Liver (tissue), 8 donors: ENCODE measurements at regions not wholly inside any gene's neighbourhood (a gene's known extent, or its start where the extent isn't known, plus 50 kb on each side); places are given as distances from the start of the nearest gene placed in this dataset.

Source experiments
- DNase-seq: peaks from one replicate; pipeline ENCODE4 v3.0.0-alpha.2; 2017; ENCODE audit warnings: low spot score
- H3K27ac ChIP-seq, 2 donors: one replicate each; pipeline ENCODE4 v1.7.0; 2013; ENCODE audit warnings: inconsistent platforms in 2 of 2, low read length in 2 of 2, control low read depth in 1 of 2, low read depth in 1 of 2, mild to moderate bottlenecking in 1 of 2
- H3K27me3 ChIP-seq, 4 donors: one replicate each; pipeline versions ENCODE4 v1.6.1 to v1.7.0; 2013; ENCODE audit warnings: low read length in 3 of 4, inconsistent platforms in 1 of 4, mild to moderate bottlenecking in 1 of 4, moderate library complexity in 1 of 4; ENCODE audit not compliant: control insufficient read depth in 4 of 4, insufficient read depth in 4 of 4
- H3K36me3 ChIP-seq, 4 donors: one replicate each; pipeline versions ENCODE4 v1.6.1 to v1.7.0; 2013; ENCODE audit warnings: low read length in 3 of 4, mild to moderate bottlenecking in 3 of 4, low read depth in 1 of 4, moderate library complexity in 1 of 4; ENCODE audit not compliant: control insufficient read depth in 4 of 4, insufficient read depth in 3 of 4
- H3K4me1 ChIP-seq, 4 donors: one replicate each; pipeline versions ENCODE4 v1.6.1 to v1.7.0; 2013; ENCODE audit warnings: low read length in 3 of 4, mild to moderate bottlenecking in 3 of 4, moderate library complexity in 1 of 4; ENCODE audit not compliant: control insufficient read depth in 4 of 4, insufficient read depth in 4 of 4
- H3K4me3 ChIP-seq, 3 donors: one replicate each; pipeline versions ENCODE4 v1.6.1 to v1.7.0; 2013; ENCODE audit warnings: low read length in 3 of 3, control low read depth in 1 of 3, low read depth in 1 of 3, mild to moderate bottlenecking in 1 of 3
- H3K9ac ChIP-seq, 2 donors: one replicate each; pipeline ENCODE4 v1.7.0; 2013; ENCODE audit warnings: low read length in 2 of 2, mild to moderate bottlenecking in 2 of 2, moderate library complexity in 2 of 2, control low read depth in 1 of 2, low read depth in 1 of 2
- H3K9me3 ChIP-seq, 4 donors: one replicate each; pipeline versions ENCODE4 v1.6.1 to v1.7.0; 2013; ENCODE audit warnings: low read length in 3 of 4; ENCODE audit not compliant: control insufficient read depth in 4 of 4
- ATF3 ChIP-seq: IDR thresholded peaks from 2 replicates; pipeline ENCODE4 v1.6.1; 2016; ENCODE audit warnings: antibody characterized with exemption
- CTCF ChIP-seq: fragments of 150-350 bp; IDR thresholded peaks from 2 replicates; pipeline ENCODE4 v1.5.1; 2017; ENCODE audit warnings: improper control_type of control experiment, low read depth, low read length; ENCODE audit not compliant: missing input control
- EGR1 ChIP-seq, 2 donors: IDR thresholded peaks; 2 replicates each; pipeline ENCODE4 v1.6.1; 2016 to 2018; ENCODE audit warnings: antibody characterized with exemption in 2 of 2, low read depth in 2 of 2
- FOXA1 ChIP-seq: IDR thresholded peaks from 2 replicates; pipeline ENCODE4 v1.6.1; 2016; ENCODE audit warnings: antibody characterized with exemption
- FOXA2 ChIP-seq: IDR thresholded peaks from 2 replicates; pipeline ENCODE4 v1.6.1; 2016; ENCODE audit warnings: antibody characterized with exemption
- GABPA ChIP-seq, 2 donors: IDR thresholded peaks in 1 of 2; conservative IDR thresholded peaks in 1 of 2; 2 replicates each; pipeline ENCODE4 v1.6.1; 2016; ENCODE audit warnings: antibody characterized with exemption in 2 of 2, mild to moderate bottlenecking in 1 of 2, moderate library complexity in 1 of 2
- HNF4A ChIP-seq, 2 donors: conservative IDR thresholded peaks; 2 replicates each; pipeline ENCODE4 v1.6.1; 2016; ENCODE audit warnings: antibody characterized with exemption in 2 of 2, mild to moderate bottlenecking in 2 of 2
- HNF4G ChIP-seq: IDR thresholded peaks from 2 replicates; pipeline ENCODE4 v1.6.1; 2016; ENCODE audit warnings: antibody characterized with exemption
- JUND ChIP-seq, 2 donors: IDR thresholded peaks; 2 replicates each; pipeline ENCODE4 v1.6.1; 2016; ENCODE audit warnings: antibody characterized with exemption in 2 of 2
- MAX ChIP-seq: IDR thresholded peaks from 2 replicates; pipeline ENCODE4 v1.6.1; 2016; ENCODE audit warnings: antibody characterized with exemption
- NR2F2 ChIP-seq: IDR thresholded peaks from 2 replicates; pipeline ENCODE4 v1.6.1; 2016; ENCODE audit warnings: antibody characterized with exemption
- RAD21 ChIP-seq, 2 donors: IDR thresholded peaks; 2 replicates each; pipeline ENCODE4 v1.6.1; 2016; ENCODE audit warnings: antibody characterized with exemption in 2 of 2, mild to moderate bottlenecking in 2 of 2
- REST ChIP-seq: IDR thresholded peaks from 2 replicates; pipeline ENCODE4 v1.6.1; 2016; ENCODE audit warnings: antibody characterized with exemption, mild to moderate bottlenecking
- RXRA ChIP-seq, 2 donors: IDR thresholded peaks; 2 replicates each; pipeline ENCODE4 v1.6.1; 2017 to 2018; ENCODE audit warnings: antibody characterized with exemption in 2 of 2, mild to moderate bottlenecking in 1 of 2
- SP1 ChIP-seq: IDR thresholded peaks from 2 replicates; pipeline ENCODE4 v1.6.1; 2018; ENCODE audit warnings: antibody characterized with exemption, mild to moderate bottlenecking
- TAF1 ChIP-seq: conservative IDR thresholded peaks from 2 replicates; pipeline ENCODE4 v1.6.1; 2016; ENCODE audit warnings: antibody characterized with exemption, mild to moderate bottlenecking
- YY1 ChIP-seq: IDR thresholded peaks from 2 replicates; pipeline ENCODE4 v1.6.1; 2016; ENCODE audit warnings: antibody characterized with exemption, mild to moderate bottlenecking
- ZBTB33 ChIP-seq: IDR thresholded peaks from 2 replicates; pipeline ENCODE4 v1.6.1; 2016; ENCODE audit warnings: antibody characterized with exemption
- WGBS: extraction: QIAGEN DNeasy Blood & Tissue Kit; methylation state at CpG from one replicate; pipeline ENCODE4 v1.1.7; 2013; 5-methylcytosine and 5-hydroxymethylcytosine counted together
- donor health status: healthy.
- donor health status: healthy.
- donor health status: healthy.
- donor health status: healthy.
- donor health status: healthy.

GRCh38 chr16:22681554-22682291 lies 132.2 kb upstream of the HS3ST2 start:
- Histone ChIP-seq H3K9ac (no peak overlapping the region), H3K4me3 (no peak overlapping the region), H3K27me3 (peaks cover 0 to 10% (median 0%) of the 10 kb centered on the region in 4 donors), H3K4me1 (peaks cover 0 to 4% (median under 1%) of the 10 kb centered on the region in 4 donors), H3K9me3 (no peaks in the 10 kb centered on the region), H3K36me3 (no peaks in the 10 kb centered on the region), H3K27ac (no peak overlapping the region)
- no peak for DNase-seq
- WGBS: 92% methylated on average over 17 of the region's 17 CpGs
- TF ChIP-seq RXRA (IDR thresholded peaks at IDR 0.05) (no peak), HNF4G (no peak), NR2F2 (no peak), MAX (no peak), FOXA2 (no peak), ATF3 (no peak), SP1 (no peak), EGR1 (IDR thresholded peaks at IDR 0.05; ENCODE audit: low read depth in 2 of 2) (no peak)

GRCh38 chr16:22683258-22683657 lies 130.7 kb upstream of the HS3ST2 start:
- TF ChIP-seq FOXA1 (no peak), EGR1 (IDR thresholded peaks at IDR 0.05; ENCODE audit: low read depth in 2 of 2) (no peak), HNF4A (conservative IDR thresholded peaks at IDR 0.05) (no peak), MAX (no peak), ATF3 (no peak), HNF4G (no peak), NR2F2 (no peak), ZBTB33 (no peak), FOXA2 (no peak), REST (no peak), RAD21 (IDR thresholded peaks at IDR 0.05) (no peak), JUND (IDR thresholded peaks at IDR 0.05) (no peak), RXRA (IDR thresholded peaks at IDR 0.05) (no peak), TAF1 (no peak), SP1 (no peak), GABPA (IDR thresholded peaks at IDR 0.05 in 1 of 2, conservative IDR thresholded peaks at IDR 0.05 in 1 of 2) (no peak), YY1 (no peak), CTCF (no peak)
- peaks cover 4 to 8% (median 6%) of the 10 kb centered on the region in 4 donors for H3K9me3 ChIP-seq
- peaks cover 0 to 3% (median 0%) of the 10 kb centered on the region in 4 donors for H3K27me3 ChIP-seq
- no peaks in the 10 kb centered on the region for H3K36me3 ChIP-seq
- no peak overlapping the region for H3K4me3 ChIP-seq
- H3K27ac ChIP-seq: no peak overlapping the region
- H3K4me1 ChIP-seq: peaks cover 0 to 4% (median under 1%) of the 10 kb centered on the region in 4 donors
- DNase-seq: no peak
- no peak overlapping the region for H3K9ac ChIP-seq
- 83% methylated on average over 4 of the region's 4 CpGs for WGBS
